Panc1 (cell line): ENCODE measurements at regions not wholly inside any gene's neighbourhood (a gene's known extent, or its start where the extent isn't known, plus 50 kb on each side); places are given as distances from the start of the nearest gene placed in this dataset.

Experiments used
- ATAC-seq: fragments of 200-7000 bp; cut with Tn5 transposase; 2 replicates; pipeline ENCODE4 v1.9.1; 2020; ENCODE audit warnings: mild to moderate bottlenecking, moderate library complexity
- BruUV-seq: library from RNA; stranded (reverse); fragments of 400-500 nt; replicated peaks from 2 replicates; lab custom pipeline; 2021; lab: Mats Ljungman, UMichigan
- CTCF ChIA-PET: fragments of 300-600 bp; sonication (Branson Sonifier 250); formaldehyde crosslinking; loops from one replicate; lab custom pipeline; 2022; ENCODE audit warnings: antibody characterized with exemption; lab: Charles Lee
- POLR2A ChIA-PET: fragments of 300-600 bp; sonication (Branson Sonifier 250); formaldehyde crosslinking; loops from one replicate; lab custom pipeline; 2022; ENCODE audit warnings: antibody characterized with exemption; lab: Charles Lee
- DNase-seq: peaks from one replicate; pipeline ENCODE4 v3.0.0-alpha.2; 2010; ENCODE audit warnings: low read depth, low spot score
- H3K27ac ChIP-seq: 2 replicates; pipeline ENCODE4 v1.5.1; 2011; ENCODE audit warnings: mild to moderate bottlenecking, low read length, inconsistent platforms
- H3K27me3 ChIP-seq: fragments of 200-500 bp; sonication (Bioruptor generic); 2 replicates; pipeline ENCODE4 v1.6.0; 2014; ENCODE audit warnings: low read length, inconsistent platforms; ENCODE audit not compliant: control insufficient read depth, insufficient read depth
- H3K36me3 ChIP-seq: fragments of 200-500 bp; sonication (Bioruptor generic); 2 replicates; pipeline ENCODE4 v1.5.1; 2014; ENCODE audit warnings: inconsistent platforms, mild to moderate bottlenecking, low read length, moderate library complexity; ENCODE audit not compliant: control insufficient read depth, insufficient read depth
- H3K4me1 ChIP-seq: 2 replicates; pipeline ENCODE4 v1.5.1; 2011; ENCODE audit warnings: inconsistent platforms, mild to moderate bottlenecking, low read length, moderate library complexity; ENCODE audit not compliant: control insufficient read depth, insufficient read depth
- H3K4me3 ChIP-seq, 2 experiments: 2 replicates each; pipeline ENCODE4 v1.5.1; 2011 to 2012; ENCODE audit warnings: low read depth in 2 of 2, low read length in 2 of 2, mild to moderate bottlenecking in 2 of 2, inconsistent platforms in 1 of 2, moderate library complexity in 1 of 2
- H3K9me3 ChIP-seq: fragments of 200-500 bp; sonication (Bioruptor generic); 2 replicates; pipeline ENCODE4 v1.5.1; 2014; ENCODE audit warnings: low read depth, mild to moderate bottlenecking, inconsistent platforms, low read length, moderate library complexity; ENCODE audit not compliant: control insufficient read depth, insufficient read depth
- CTCF ChIP-seq: fragments of 450-650 bp; IDR thresholded peaks from 2 replicates; pipeline ENCODE4 v1.5.1; 2017; ENCODE audit warnings: mild to moderate bottlenecking
- POLR2AphosphoS5 ChIP-seq: IDR thresholded peaks from 2 replicates; pipeline ENCODE4 v1.6.1; 2012; ENCODE audit warnings: mild to moderate bottlenecking, low read depth, low read length, moderate library complexity
- SIN3A ChIP-seq: IDR thresholded peaks from 2 replicates; pipeline ENCODE4 v1.6.1; 2012; ENCODE audit warnings: low read depth, mild to moderate bottlenecking, low read length, moderate library complexity, borderline replicate concordance; ENCODE audit not compliant: insufficient read depth
- TCF7L2 ChIP-seq: IDR thresholded peaks from 2 replicates; pipeline ENCODE4 v1.6.1; 2011; ENCODE audit warnings: mild to moderate bottlenecking, low read depth, low read length, inconsistent platforms
- in situ Hi-C: cut with HindIII; loops from 2 replicates; pipeline ENCODE4 v1.10.0; 2016; ENCODE audit warnings: low sequenced_read_pairs, low pct_unique_long_range_greater_than_20kb
- intact Hi-C: fragments of 100-400 bp; cut with micrococcal nuclease; formaldehyde crosslinking; loops from one replicate; pipeline ENCODE4 v1.10.0; 2022; ENCODE audit not compliant: unreplicated experiment
- TF ChIP-seq, protein P1 (sequence below), 2 experiments: IDR thresholded peaks; 2 replicates each; pipeline ENCODE4 v1.6.1; 2011 to 2012; ENCODE audit warnings: low read depth in 2 of 2, control low read depth in 1 of 2, low read length in 1 of 2, mild to moderate bottlenecking in 1 of 2, moderate library complexity in 1 of 2; ENCODE audit not compliant: insufficient read depth in 1 of 2

DNA sequence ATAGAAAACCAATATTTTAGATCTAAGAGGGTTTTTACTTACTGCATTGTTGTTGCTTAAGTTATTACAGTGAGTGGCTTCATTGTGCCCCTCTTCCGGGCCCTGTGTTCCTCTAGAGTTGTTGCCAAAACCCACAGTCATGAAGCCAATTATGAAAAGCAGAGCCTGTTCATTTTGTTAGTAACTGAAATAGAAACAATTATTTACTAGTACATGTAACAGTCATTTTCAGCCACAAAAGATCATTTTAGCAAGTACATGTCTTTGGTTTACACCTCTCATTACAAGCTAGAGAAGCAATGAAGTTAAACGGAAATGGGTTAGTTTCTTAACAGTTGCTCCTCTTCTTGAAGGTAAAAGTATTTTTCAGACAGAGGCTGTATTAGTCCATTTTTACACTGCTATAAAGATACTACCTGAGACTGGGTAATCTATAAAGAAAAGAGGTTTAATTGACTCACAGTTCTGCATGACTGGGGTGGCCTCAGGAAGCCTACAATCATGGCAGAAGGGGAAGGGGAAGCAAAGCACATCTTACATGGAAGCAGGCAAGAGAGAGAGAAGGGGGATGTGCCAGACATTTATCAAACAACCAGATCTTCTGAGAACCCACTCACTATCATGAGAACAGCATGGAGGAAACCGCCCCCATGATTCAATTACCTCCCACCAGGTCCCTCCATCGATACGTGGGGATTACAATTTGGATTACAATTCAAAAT is 380.5 kb downstream of the SFMBT2 start:
- Histone ChIP-seq H3K27ac (no peak overlapping the region), H3K36me3 (no peaks in the 10 kb centered on the region), H3K4me3 (no peak overlapping the region), H3K27me3 (no peaks in the 10 kb centered on the region), H3K4me1 (no peaks in the 10 kb centered on the region), H3K9me3 (no peaks in the 10 kb centered on the region)
- TF ChIP-seq, protein P1, sequence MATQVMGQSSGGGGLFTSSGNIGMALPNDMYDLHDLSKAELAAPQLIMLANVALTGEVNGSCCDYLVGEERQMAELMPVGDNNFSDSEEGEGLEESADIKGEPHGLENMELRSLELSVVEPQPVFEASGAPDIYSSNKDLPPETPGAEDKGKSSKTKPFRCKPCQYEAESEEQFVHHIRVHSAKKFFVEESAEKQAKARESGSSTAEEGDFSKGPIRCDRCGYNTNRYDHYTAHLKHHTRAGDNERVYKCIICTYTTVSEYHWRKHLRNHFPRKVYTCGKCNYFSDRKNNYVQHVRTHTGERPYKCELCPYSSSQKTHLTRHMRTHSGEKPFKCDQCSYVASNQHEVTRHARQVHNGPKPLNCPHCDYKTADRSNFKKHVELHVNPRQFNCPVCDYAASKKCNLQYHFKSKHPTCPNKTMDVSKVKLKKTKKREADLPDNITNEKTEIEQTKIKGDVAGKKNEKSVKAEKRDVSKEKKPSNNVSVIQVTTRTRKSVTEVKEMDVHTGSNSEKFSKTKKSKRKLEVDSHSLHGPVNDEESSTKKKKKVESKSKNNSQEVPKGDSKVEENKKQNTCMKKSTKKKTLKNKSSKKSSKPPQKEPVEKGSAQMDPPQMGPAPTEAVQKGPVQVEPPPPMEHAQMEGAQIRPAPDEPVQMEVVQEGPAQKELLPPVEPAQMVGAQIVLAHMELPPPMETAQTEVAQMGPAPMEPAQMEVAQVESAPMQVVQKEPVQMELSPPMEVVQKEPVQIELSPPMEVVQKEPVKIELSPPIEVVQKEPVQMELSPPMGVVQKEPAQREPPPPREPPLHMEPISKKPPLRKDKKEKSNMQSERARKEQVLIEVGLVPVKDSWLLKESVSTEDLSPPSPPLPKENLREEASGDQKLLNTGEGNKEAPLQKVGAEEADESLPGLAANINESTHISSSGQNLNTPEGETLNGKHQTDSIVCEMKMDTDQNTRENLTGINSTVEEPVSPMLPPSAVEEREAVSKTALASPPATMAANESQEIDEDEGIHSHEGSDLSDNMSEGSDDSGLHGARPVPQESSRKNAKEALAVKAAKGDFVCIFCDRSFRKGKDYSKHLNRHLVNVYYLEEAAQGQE (IDR thresholded peaks at IDR 0.05; ENCODE audit: insufficient read depth in 1 of 2, low read depth in 2 of 2, low read length in 1 of 2): no peak
- no peak for TF ChIP-seq CTCF
- TF ChIP-seq TCF7L2: no peak
- TF ChIP-seq SIN3A: no peak
- no peak for TF ChIP-seq POLR2AphosphoS5
- in situ Hi-C loops: no loop called here
- intact Hi-C loops: no loop called here
- ATAC-seq (no peak), DNase-seq (no peak)
- ChIA-PET POLR2A (no interaction called here), CTCF (no interaction called here)
- BruUV-seq: no TSS peak

GRCh38 chr10:7029672-7030071 is 381.2 kb downstream of the SFMBT2 start:
- no peak overlapping the region for H3K27ac ChIP-seq
- no peaks in the 10 kb centered on the region for H3K4me1 ChIP-seq
- no peaks in the 10 kb centered on the region for H3K36me3 ChIP-seq
- DNase-seq (no peak), ATAC-seq (no peak)
- CTCF ChIA-PET: no interaction called here
- H3K4me3 ChIP-seq: no peak overlapping the region
- POLR2A ChIA-PET: no interaction called here
- in situ Hi-C loops (no loop called here), intact Hi-C loops (no loop called here)
- no peaks in the 10 kb centered on the region for H3K9me3 ChIP-seq
- no TSS peak for BruUV-seq
- no peaks in the 10 kb centered on the region for H3K27me3 ChIP-seq
- TF ChIP-seq, protein P1 (IDR thresholded peaks at IDR 0.05; ENCODE audit: insufficient read depth in 1 of 2, low read depth in 2 of 2, low read length in 1 of 2): no peak
- TF ChIP-seq SIN3A (no peak), POLR2AphosphoS5 (no peak), TCF7L2 (no peak), CTCF (no peak)
